HG03432 (cell line): ENCODE measurements at regions not wholly inside any gene's neighbourhood (a gene's known extent, or its start where the extent isn't known, plus 50 kb on each side); places are given as distances from the start of the nearest gene placed in this dataset.

Experiments
- ATAC-seq: cut with Tn5 transposase; IDR thresholded peaks from one replicate; pipeline ENCODE4 v1.9.1; 2021; ENCODE audit warnings: mild to moderate bottlenecking, moderate library complexity; ENCODE audit not compliant: unreplicated experiment

DNA sequence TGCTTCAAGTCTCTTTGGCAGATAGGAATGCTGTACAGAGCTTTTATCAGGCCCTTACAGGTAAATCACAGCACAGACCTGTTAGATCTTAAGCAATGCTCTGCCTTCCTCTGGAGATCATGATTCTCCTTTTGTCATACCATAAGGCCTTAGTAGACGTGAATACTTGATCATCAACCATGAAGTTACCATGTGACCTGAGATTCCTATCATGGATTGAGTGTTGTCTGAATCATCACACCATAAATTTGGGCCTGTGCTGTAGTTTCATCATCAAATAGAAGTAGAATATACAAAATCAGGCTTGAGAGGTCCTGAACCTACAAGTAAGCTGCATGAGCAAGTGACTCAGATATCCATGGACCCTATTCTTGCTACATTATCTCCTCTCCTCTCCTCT is 466.8 kb upstream of the INTU start:
- ATAC-seq = no peak

DNA sequence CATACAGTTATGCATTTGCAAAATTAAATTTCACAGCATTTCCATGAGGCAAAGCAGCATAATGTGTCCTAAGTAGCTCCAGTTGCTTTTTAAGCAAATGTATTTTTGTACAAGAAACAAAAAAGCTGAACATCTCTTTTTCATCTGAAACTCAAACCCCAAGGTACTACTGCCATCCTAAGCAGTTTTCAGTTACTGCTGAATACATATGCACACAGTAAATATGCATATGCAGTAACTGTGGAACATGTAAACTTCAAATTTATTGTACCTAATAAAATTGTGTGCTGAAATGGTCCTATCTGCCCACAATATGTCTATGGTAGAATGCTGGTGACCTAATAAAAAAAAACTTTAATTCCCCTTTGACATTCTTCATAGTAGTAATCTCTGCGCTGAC is 458.6 kb upstream of the INTU start:
- ATAC-seq = no peak

DNA sequence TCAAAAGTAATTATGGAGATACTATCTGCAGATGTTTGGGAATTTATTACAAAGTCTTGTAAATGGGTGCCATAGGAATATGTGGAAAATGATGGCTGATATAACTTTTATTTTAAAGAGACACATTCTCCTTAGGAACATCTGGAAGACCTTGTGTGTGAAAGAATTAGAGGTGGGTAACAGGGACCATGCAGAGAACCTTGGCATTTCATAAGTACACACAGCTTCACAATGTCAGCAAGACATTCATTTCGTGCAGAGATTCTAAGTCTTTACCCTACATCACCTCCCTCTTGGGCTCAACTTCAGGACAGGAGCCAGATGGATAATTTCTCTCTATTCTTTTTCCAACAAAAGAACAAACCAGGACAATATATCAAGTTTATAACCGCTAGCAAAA is 458.1 kb upstream of the INTU start:
- no peak for ATAC-seq

DNA sequence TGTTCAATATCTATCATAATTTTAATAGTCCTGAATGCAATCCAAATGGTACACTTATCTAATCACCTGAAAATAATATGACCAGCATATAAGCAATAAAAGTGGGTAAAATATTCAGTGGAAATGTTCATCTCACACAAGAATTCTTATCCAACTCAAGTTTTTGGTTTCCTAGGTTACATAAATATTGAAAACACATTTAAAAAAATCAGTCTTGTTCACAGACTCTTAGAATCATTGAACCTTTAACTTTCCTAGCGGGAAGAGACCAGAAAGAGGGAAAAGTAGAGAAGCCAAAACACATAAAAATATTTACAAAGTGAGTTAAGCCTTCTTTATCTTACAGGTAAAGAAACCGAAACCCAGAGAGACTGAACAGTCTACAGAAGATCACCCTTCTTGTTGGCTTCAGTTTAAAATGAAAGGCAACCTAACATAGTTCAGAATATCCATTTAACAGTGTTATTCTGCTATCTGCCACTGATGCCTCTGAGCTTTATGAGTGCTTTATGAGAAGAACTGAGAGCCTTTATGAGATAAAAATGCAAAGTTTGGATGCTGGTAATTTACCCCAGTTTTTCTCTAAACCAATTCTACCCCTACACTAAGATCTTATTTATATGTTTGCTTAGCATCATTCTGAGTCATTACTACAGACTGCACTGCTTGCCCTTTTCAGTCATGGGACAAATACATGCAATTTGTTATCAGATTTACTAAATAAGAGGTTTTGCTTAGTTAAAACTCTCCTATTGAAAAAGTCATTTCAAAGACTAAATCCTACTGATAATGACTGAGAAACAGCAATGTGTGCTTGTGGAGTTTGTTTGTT is 453.3 kb upstream of the INTU start:
- ATAC-seq = no peak

DNA sequence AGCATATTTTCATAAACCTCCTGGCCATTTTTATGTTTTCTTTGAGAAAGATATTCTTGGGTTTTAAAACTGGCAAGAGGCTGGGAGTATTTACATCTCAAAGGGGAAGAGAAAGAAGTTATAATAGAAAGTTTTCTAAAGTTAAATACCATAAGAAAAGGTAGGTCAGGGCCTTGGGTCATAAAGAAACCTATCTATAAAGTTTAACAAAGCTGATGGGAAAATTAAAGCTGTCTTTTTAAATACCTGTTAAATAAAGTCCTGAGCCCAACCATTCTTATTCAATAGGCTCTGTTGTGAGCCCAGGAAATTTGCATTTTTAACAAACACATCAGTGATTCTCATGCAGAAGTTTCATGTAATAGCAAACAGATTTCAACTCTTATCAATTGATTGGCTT is 451.8 kb upstream of the INTU start:
- no peak for ATAC-seq

DNA sequence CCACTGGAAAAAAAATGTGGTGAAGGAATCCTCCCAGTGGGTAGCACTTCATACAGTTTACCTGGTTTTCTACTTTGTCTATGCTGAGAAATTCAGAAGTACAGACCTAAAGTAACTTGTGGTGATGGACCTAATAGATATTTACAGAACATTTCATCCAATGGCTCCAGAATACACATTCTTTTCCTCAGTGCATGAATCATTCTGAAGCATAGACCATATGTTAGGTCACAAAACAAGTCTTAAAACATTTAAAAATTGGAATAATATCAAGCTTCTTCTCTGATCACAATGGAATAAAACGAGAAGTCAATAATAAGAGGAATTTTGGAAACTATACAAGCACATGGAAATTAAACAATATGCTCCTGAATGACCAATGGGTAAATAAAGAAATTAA is 450.1 kb upstream of the INTU start:
- ATAC-seq = no peak

DNA sequence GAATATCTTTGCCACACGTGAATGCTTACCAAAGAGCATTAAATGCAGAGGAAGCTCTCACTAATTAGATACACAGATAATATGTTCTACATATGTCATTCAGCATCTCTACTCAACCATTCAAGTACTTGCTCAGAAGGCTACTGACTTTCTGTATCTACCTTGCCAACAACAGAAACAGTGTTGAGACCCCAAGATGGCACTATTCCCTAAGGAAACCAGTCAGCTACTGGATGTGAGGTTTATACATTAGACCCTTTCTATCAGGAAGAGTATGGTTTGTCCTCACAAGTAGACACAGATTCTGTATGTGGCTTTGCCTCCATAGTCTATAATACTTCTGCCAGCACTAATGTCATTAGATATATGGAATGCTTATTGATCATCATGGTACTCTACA is 443.9 kb upstream of the INTU start:
- no peak for ATAC-seq

DNA sequence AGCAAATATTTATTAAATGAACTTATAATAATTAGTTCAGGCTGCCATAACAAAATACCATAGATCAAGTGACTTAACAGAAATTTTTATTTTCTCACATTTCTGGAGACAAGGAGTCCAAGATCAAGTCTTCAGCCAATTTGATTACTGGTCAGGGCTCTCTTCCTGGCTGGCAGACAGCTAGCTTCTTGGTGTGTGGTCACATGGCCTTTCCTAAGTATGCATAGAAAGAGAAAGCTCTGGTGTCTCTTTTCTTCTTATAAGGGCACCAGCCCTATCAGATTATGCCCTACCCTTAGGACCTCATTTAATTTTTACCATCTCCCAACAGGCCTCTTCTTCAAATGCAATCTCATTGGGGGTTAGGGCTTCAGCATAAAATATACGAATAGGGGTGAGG is 438.5 kb upstream of the INTU start:
- ATAC-seq = no peak

DNA sequence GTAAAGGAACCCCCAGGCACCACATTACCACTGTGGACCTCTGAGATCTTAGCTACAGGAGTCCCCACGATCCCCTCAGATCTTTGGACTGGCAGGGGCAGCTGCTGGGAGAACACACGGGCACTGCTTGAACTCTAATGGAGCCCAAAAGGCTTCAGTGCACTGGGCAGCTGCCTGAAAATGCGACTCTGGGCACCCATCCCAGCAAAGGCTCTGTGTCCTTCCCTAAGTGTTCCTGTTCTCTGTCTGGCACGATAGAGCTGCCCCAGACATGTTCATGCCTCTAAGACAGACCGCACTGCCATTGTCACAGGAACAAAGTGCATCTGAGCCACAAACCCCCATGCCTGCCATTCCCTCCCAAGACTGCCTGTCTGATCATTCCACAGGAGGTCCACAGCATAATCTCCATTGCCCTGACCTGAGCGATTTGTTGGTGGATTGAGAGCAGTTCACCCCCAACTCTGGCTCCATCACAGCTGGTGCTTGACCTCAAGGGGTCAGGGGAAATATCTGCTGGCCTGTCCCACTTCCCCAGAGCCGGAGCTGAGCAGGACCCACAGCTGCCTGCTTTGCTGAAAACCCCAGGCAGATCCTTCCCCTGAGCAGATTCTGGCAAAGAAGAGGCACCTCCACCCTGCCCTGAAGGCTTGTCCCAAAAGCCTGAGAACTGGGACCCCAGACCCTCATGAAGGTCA is 436.0 kb upstream of the INTU start:
- ATAC-seq = no peak

DNA sequence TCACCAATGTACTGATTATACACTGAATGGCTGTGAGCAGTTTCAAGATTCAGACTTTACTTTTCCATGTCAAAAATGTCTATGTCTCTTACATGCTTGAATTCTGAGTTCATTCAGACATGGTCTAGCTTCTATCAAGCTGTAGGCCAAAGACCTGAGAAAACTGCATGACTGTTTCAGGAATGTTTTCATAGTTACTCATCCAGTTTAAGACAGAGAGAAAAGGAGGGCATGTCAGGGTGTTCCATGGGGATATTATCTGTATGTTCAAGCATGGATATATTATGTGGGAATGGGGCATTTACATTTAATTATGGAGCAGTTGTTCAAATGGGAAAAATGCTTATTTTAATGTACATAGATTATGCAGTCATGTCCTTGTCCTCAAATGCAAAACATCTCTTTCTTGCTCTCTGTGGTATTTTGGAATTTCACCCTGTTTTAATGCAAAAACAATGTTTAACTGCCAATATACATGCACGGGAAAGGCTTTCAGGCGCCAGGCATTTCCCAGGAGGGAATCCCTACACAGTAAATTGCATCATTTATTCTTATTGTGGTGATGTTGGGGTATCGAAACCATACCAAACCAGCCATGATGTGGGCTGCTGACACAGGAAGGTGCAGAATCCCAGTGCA is 429.1 kb upstream of the INTU start:
- no peak for ATAC-seq

DNA sequence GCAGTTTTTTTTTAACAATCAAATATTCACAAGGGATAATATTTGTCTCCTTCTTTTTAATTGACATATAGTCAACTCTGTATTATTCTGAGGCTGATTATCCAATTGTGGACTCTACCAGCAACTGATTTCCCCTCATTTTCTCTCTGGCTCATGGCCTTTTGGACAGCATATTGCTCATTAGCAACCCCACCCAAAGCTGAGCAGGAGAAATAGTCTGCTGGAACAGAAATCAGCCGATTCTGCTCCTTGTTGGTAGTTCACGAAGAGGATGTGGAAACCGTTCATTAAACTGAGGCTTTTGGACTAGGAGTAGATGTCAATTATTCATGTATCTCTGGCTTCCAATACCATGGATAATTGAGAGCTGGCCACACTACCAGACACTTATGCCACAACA is 428.4 kb upstream of the INTU start:
- ATAC-seq = no peak

DNA sequence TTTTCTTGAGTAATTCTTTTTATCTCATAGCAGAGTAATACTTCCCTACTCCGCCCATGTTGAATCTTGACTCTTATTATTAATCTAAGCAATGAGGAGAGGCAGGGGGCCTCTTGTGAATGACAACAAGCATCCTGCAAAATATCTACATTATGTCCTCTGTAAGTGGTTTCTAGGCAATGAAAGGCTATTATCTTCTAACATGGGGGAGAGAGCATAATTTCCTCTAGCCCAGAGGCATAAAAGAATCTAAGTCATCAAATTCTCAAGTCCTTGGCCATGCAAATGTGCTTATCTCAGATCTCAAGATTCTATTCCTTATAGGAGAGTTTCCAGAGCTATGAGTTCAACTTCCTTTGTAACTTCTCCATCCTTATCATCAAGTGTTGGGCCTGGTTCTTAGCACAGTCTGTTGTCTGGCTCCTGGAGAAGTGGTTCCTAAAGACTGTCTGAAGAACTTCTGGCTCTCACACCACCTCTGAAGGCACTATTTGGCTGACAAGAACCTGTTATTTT is 423.1 kb upstream of the INTU start:
- ATAC-seq = no peak

DNA sequence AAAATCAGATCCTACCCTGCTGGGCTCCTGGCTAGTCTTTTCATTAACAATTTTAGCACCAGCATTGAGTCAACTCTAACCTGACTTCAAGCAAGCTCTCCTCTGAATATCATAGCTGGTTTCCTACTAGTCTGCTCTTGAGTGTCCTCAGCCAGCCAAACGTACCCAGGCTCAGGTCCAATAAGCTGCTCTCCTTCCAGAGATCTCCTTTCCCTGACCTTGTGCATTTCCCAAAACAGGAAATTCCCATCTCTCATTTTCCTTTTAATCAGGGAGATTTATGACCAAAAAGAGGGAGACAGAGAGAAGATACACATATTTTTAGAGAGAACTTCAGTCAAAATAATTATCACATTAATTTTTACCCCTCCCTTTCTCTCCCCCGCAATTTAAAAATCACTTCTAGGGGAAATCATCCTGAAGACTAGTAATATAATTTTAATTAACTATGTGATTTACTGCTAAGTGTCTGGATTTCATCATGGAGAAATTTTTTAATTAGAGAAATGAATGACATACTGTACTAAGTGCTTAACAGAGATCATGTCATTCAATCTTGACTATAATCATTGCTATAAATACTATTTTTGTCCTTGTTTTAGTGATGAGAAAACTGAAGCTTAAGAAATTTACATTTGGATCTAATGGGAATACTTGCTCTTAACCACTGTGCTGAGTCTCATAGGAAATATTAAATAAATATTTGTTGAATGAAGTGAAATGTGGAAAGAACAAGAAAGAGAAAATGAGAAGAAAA is 421.7 kb upstream of the INTU start:
- ATAC-seq = no peak

DNA sequence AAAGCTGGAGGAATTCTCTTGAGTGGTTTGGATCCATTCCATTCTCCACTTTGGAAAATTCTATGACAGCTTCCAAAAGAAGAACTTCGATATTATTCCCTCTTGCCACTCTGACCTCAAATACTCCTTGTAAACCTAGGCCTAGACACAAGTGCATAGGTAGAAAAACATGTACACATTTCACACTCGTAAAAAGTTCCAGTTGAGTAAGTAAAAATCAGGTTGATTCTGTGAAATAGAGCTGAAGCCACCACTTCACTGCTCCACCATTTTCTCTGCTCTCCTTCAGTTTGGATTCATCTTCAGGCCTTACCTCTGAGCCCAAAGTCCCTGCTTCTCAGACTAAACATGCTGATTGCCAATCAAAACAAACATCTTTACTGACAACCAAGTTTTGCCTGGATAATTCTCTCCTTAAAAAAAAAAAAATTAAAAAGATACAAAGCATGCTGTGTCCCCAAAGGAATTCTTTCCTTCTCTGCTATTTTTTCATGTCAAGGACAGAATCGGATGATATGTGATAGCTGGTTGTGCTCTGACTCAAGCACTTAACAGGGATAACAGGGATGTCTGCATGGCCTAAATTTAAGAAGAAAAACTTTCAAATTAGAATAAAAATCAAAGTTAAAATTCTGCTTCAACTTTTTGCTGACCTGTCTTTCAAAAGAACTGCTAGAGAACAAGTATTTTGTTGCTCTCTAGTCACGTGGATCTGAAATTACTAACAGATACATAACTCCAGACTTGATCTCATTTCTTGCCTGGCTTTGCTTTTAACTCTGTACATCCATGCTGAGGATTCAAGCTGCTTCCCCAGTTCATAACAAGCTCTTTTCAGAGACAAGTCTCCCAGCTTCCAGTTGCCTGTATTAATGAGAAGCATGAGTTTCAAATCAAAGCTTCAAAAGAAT is 420.9 kb upstream of the INTU start:
- no peak for ATAC-seq

DNA sequence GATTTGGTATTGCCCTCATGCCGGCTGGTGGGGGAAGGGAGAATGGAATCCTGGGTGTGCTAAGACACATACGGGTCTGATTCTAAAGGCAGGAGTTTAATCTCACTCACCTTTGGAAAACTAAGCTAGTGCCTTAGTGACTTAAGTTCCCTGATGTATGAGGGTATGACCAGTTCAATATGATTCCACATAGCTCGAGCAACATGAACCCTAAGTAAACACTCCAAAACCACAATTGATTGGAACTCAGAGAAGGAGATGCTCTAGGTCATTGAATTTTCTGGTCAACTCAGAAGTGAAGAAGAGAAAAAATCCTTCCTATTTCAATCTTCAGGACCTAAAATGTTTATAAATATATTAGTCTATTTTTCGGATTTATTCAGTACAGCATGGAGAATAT is 420.1 kb upstream of the INTU start:
- ATAC-seq = no peak

DNA sequence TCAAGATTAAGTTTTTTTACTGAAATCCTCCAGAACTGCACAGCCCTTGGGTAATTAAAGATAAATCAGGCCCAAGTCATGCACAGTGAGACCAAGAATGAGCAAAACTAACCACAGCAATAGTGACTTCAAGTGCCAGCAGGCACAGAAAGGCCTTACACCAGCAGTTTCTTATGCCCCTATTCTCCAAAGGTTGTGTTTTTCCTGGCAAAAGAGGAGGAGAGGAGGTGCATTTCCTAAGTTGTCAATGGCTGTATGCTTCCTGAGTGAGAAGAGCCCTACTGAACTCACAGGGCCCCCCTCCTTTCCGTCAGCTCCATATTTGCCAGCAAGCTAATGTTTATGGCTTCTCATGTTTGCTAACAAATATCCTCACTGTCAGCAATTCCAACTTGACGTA is 418.7 kb upstream of the INTU start:
- ATAC-seq = no peak

DNA sequence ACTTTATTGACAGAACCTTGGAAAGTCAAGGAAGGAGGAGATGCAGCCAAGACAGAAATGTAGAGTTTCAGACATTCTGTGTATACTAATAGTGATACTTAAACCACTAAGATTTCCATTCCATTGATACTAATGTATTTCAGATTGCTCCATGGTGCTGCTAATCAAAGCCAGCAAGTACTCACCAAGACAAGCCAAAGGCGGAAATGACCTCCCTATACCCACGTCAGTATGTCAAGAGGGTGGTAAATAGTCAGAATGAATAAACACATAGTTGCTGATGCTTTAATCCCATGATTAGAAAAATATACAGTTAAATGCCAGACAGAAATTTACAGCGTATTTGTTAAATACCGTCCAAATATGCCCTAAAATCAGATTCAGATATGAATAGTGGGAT is 417.8 kb upstream of the INTU start:
- ATAC-seq = no peak

DNA sequence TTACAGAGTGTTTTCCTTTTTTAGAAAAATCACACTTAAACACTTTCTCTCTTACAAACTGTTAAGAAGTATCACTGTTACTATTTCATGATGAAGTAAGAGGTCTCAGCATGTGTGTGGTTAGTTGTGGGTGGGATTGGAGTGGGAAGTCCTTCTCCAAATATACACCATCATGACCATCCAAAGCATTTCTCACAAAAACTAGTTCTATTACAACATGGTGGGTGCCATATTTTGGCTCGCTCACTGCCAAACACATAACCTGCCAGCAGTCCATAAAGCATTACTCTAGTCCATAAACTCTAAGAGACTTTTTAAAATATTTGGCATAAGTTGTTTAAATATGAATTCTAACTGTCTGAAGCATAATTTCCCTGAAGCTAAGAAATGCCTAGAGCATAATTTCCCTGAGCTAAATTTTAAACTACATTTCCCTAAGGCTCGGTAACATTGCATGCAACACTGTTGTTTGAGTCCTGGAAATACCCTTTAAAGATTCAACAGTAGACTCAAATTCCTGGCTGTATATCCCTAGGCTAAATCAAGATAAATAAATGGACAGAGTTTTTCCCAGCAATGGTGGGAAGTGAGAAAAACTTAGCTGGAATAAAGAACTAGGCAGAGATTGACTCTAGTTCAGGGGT is 415.0 kb upstream of the INTU start:
- no peak for ATAC-seq

DNA sequence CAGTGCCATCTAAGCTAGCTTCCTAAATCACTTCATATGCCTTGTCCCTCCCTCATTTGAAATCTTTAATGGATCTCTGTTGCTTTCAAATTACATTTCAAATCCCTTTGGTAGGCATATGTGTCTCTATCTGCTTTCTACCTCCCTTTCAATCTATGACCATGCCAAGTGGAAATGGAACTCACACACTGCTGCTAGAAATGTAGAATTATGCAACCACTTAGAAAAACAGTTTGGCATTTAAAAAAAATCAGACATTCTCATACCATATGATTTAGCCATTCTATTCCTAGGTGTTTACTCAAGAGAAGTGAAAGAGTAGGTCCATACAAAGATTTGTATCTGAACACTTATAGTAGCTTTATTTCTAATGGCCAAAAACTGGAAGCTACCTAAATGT is 413.5 kb upstream of the INTU start:
- ATAC-seq = no peak

DNA sequence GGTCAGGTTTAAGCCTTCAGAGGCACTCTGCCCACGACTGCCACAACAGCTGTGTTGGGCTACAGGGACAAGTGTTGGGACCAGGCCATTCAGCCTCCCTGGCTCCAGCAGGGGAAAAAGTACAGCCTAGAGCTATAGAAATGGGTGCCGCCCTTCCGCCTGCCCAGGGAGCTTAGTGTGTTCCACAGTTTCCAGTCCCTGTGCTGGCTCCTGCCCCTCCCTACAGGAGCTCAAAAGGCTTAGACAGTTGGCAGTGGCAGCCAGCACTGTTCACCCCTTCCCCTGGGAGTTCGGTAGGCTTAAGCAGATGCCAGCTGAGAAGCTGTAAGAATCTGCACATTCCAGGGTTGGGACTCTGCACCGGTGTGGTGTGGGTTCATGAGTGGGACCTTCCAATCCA is 408.2 kb upstream of the INTU start:
- no peak for ATAC-seq
